Stimulated activated CD4-positive, alpha-beta T cell treated with anti-CD3 and anti-CD28 coated beads, Interleukin-4, amount 100 ng/mL, for 48 hours (primary cell): ENCODE measurements at regions not wholly inside any gene's neighbourhood (a gene's known extent, or its start where the extent isn't known, plus 50 kb on each side); places are given as distances from the start of the nearest gene placed in this dataset.

Source experiments
- DNase-seq, 2 donors: peaks; one replicate each; pipeline ENCODE4 v3.0.0-alpha.2; 2020; ENCODE audit warnings: low read depth in 2 of 2

GRCh38 chr5:162324328-162324727 lies 256.8 kb downstream of the GABRG2 start:
- DNase-seq, result no peak

GRCh38 chr5:162325143-162325727 lies 257.7 kb downstream of the GABRG2 start:
- DNase-seq, result no peak

GRCh38 chr5:162334944-162335343 lies 267.4 kb downstream of the GABRG2 start:
- DNase-seq, result no peak

GRCh38 chr5:162360373-162360931 lies 292.9 kb downstream of the GABRG2 start:
- no peak for DNase-seq

GRCh38 chr5:162372256-162372655 lies 304.7 kb downstream of the GABRG2 start:
- DNase-seq, result no peak

GRCh38 chr5:162377895-162378294 lies 310.3 kb downstream of the GABRG2 start:
- no peak for DNase-seq

- no peak for DNase-seq
Measured at GRCh38 chr5:162382839-162383238, 315.3 kb downstream of the GABRG2 start.

- no peak for DNase-seq
Measured at GRCh38 chr5:162384225-162384624, 316.7 kb downstream of the GABRG2 start.

- no peak for DNase-seq
Measured at GRCh38 chr5:162391833-162392232, 324.3 kb downstream of the GABRG2 start.

- DNase-seq, result no peak
Measured at GRCh38 chr5:162392336-162392735, 324.8 kb downstream of the GABRG2 start.

- DNase-seq, result no peak
Measured at GRCh38 chr5:162393534-162393933, 326.0 kb downstream of the GABRG2 start.

- no peak for DNase-seq
Measured at GRCh38 chr5:162407614-162408013, 340.0 kb downstream of the GABRG2 start.

GRCh38 chr5:162410365-162410764 lies 342.8 kb downstream of the GABRG2 start:
- DNase-seq, result no peak

- DNase-seq, result no peak
Measured at GRCh38 chr5:162429142-162429541, 361.6 kb downstream of the GABRG2 start.

- no peak for DNase-seq
Measured at GRCh38 chr5:162434281-162434680, 366.7 kb downstream of the GABRG2 start.

GRCh38 chr5:162436055-162436454 lies 368.5 kb downstream of the GABRG2 start:
- DNase-seq, result no peak

- DNase-seq, result no peak
Measured at GRCh38 chr5:162444129-162444762, 376.7 kb downstream of the GABRG2 start.

GRCh38 chr5:162456086-162456485 lies 388.5 kb downstream of the GABRG2 start:
- no peak for DNase-seq

GRCh38 chr5:162466011-162466410 lies 398.4 kb downstream of the GABRG2 start:
- DNase-seq, result no peak

GRCh38 chr5:162473041-162473714 lies 405.6 kb downstream of the GABRG2 start:
- no peak for DNase-seq

- no peak for DNase-seq
Measured at GRCh38 chr5:162474239-162474638, 406.7 kb downstream of the GABRG2 start.

GRCh38 chr5:162484095-162484494 lies 416.5 kb downstream of the GABRG2 start:
- DNase-seq, result no peak

GRCh38 chr5:162484986-162485385 lies 417.4 kb downstream of the GABRG2 start:
- no peak for DNase-seq
